NCI-H2227 (cell line): ENCODE measurements at regions not wholly inside any gene's neighbourhood (a gene's known extent, or its start where the extent isn't known, plus 50 kb on each side); places are given as distances from the start of the nearest gene placed in this dataset.
"Not testable (repeated sequence)": the region's sequence is repeated elsewhere in the genome, so short reads cannot be mapped to it uniquely, and the experiment has no call there.

Experiments used
- DNase-seq: peaks from one replicate; lab custom pipeline; 2025; ENCODE audit not compliant: unreplicated experiment; lab: John Stamatoyannopoulos, UW

GRCh38 chr6:69489970-69490369, 306.8 kb downstream of the LMBRD1 start:
- DNase-seq: no peak

- no peak for DNase-seq
These were observed 309.1 kb downstream of the LMBRD1 start for GRCh38 chr6:69487688-69488087.

GRCh38 chr6:69466979-69467570, 329.7 kb downstream of the LMBRD1 start:
- no peak for DNase-seq

- no peak for DNase-seq
These were observed 330.9 kb downstream of the LMBRD1 start for GRCh38 chr6:69465866-69466265.

- DNase-seq: no peak
These were observed 340.7 kb downstream of the LMBRD1 start for GRCh38 chr6:69456086-69456485.

GRCh38 chr6:69454619-69455018, 342.2 kb downstream of the LMBRD1 start:
- not testable (repeated sequence) for DNase-seq

- DNase-seq: not testable (repeated sequence)
These were observed 346.3 kb downstream of the LMBRD1 start for GRCh38 chr6:69450493-69450892.

GRCh38 chr6:69449887-69450286, 346.9 kb downstream of the LMBRD1 start:
- no peak for DNase-seq
